ENCODE measurements at regions not wholly inside any gene's neighbourhood (a gene's known extent, or its start where the extent isn't known, plus 50 kb on each side); places are given as distances from the start of the nearest gene placed in this dataset.
A peak's percentile ranks its signal among the peaks of the same experiment; 100 is the strongest.
"Not testable (repeated sequence)": the region's sequence is repeated elsewhere in the genome, so short reads cannot be mapped to it uniquely, and the experiment has no call there.

DNA sequence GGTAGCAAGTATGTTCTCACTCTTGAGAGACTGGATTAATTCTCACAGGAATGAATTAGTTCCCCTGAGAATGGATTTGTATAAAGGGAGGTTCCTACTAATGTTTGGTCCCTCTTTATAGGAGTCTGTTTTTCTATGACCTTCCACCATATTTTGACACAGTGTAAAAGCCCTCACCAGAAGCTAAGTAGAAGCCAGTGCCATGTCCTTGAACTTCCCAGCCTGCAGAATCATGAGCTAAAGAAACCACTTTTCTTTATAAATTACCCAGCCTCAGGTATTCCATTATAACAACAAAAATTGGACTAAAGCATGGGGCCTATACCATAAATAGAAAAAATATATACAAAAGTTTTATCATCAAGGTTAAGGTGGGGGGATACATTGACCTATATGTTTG, 227.9 kb upstream of the DTNA start:
- no peak for DNase-seq

DNA sequence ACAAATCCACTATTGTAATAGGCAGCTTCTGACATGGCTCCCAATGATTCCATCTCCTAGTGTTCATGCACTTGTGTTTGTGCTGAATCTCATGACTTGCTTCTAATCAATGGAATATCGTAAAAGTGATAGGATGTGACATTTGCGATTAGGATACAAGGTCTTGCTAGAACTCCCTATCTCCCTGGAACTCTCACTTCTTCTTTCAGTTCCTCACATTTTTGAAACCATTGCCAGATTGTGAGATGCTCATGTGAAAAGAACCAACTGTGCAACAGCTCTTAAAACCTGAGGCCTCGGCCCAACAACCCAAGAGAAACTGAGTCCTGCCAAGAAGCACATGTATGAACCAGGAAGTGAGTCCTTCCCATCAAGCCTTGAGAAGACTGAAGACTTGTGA, 226.9 kb upstream of the DTNA start:
- DNase-seq = no peak

DNA sequence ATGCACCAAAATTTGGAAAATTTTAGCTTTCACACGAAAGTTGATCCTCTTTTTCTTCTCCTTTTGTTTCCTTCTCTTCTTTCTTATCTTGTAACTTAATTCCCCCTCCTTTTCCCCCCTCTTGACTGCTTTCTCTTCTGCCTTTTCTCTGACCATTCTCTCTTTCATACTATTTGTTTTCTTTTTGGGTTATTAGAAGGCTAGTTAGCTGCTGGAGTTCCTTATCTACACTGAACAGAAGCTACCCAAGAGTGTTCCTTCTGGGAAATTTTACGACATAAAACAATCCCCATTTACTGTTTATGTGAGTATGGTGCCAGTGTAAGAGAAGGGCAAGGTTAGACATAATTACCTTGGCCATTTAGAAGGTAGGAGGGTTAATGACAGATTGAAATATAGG, 218.4 kb upstream of the DTNA start:
- no peak for DNase-seq

DNA sequence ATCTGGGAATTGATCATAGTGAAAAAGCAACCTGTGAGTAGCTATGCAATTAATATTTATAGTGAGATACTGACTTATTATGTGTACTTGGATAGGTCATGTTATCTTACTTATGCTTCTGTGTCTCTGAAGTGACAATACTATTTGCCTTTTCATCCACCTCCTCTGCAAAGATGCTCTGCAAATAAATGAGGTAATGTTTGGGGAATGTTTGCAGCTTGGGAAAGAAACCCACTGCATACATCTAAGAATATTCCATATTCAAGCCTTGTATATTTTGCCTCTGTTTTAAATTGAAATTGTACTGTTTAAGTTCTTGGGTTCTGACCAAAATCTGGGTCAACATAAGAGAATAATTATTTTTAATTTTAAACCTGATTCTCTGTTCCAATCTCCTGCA, 217.4 kb upstream of the DTNA start:
- DNase-seq = no peak

DNA sequence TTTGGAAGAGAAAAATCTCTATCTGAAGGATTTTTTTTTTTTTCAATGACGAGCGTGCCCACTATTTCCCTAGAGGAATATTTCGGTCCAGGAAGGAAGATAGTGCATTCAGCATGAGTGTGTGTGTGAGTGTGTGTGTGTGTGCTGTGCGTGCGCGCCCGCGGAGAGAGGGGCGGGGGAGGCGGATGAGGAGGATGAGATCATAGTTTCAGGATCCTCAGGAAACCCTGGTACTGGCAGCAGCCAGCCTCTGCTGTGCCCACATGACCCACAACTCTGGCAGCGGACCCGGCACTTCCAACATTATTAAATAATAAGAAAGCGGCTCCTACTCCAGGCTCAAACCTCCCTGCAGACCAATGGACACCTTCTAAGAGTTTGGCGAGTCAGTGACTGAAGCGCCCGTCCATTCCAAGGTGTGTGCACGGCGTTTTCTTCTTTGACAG, 217.0 kb upstream of the DTNA start:
- DNase-seq = peak in 1 of 2 donors; percentile 10

DNA sequence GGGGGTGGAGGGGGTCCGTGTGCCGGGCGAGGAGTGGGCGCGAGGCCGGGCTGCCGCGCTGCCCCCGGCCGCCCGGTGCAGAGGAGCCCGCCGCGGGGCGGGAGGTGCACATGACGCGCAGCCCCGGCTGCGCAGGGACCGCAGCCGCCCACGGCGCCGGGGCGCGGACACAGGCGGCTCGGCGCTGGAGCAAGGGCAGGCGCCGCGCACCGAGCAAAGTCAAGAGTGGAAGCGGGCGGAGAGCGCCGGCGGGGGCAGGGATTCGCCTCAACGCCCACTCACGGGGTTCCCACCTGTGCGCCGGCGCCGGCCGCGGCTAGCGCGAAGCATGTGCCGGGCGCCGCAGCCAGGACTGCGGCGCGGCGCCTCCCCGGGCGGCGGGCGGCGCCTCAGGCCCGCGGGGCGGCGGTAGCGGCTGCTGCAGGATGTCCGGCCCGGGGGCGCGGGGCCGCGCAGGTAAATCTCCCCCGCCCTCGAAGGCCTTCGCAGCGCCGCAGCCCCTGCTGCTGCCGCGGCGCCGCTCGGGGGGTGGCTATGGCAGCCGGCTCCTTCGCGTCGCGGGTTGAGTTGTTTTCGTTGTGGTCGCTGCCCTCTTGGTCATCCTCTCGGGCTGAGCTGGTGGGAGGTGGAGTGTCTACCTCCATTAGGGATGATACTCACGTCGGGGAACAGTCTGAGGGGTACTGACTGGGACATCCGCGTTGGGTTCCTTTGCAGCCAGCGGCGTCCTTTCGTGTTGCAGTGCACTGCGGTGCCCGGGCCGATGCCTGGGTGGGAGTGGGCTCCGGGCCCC, 216.3 kb upstream of the DTNA start:
- DNase-seq = no peak

DNA sequence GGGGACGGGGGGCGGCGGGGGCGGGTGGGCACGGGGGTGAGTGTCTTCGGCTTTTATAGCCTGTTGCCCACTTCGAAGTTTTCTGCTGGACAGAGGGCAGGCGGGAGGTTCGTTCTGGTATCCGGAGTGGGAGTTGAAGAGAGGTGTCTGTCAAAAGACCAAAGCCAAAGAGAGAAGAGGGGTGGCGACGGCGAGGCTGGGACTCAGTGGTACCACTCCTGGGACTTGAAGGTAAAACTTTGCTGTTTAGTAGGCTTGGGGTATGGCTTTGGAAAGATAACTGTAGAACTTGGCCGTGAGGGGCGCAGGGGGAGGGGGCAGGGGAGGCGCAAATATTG, 215.8 kb upstream of the DTNA start:
- DNase-seq = no peak

DNA sequence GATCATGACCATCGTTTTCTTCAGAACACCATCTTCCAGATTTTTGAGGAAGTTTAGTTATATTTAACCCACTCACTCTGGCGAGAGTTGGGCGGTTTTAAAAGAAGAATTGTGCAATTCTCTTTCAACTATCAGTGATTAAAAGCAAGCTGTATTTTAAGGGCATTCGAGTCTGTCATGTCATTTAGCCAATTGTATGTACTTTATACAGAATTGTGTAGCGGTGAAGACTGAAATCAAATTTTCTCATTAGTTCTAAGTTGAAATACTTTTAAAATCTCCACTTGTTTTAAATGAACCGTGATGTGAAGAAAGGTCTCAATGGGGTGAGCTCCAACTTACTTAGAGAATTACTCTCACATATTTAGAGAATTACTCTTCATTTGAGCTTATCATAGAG, 214.6 kb upstream of the DTNA start:
- DNase-seq = no peak

DNA sequence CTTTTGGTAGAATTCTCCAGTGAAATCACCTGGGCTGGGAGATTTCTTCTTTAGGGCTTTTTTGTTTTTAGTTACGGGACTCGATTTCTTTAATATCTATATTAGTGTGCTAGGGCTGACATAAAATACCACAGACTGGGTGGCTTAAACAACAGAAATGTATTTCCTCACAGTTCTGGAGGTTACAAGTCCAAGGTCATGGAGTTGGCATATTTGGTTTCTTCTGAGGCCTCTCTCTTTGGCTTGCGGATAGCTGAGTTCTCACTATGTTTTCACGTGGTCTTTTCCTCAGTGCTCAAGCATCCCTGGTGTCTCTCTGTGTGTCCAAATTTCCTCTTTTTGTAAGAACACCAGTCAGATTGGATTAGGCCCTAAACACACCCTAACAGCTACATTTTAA, 208.5 kb upstream of the DTNA start:
- DNase-seq = no peak

DNA sequence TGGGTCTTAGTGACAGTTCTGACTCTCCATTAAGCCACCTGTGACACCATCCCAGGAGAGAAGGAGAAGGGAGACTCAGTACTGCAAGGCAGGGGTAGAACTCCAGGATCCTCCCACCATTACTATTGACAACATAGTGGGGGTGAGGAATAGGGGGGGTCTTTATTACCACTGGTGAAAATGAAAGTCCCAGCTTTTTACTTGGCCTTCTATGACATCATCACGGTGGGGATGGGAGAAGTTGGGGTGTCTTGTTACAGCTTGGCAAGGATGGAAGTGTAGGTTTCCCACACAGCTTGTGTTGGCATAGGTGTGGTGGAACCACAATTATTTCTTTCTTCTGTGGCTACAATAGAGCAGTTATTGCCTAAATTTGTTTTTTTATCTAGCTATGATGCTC, 203.9 kb upstream of the DTNA start:
- no peak for DNase-seq

DNA sequence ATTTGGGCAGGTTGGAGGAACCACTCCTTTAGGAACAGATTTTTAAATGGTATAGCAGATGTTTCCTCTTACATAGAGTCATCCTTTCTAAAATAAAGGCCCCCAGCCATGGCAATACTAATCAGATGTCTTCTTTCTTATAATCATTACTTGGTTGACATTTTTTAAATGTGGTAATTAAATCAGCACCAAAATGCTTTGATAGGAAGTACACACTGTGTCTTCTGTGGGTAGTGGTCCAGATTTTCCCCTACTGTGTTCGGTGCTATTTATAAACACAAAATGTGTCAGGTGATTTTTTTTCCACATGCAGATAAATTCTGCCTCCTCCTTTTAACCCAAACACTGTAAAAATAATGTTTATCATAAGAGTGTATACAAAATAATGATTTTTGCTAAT, 200.9 kb upstream of the DTNA start:
- DNase-seq = no peak

DNA sequence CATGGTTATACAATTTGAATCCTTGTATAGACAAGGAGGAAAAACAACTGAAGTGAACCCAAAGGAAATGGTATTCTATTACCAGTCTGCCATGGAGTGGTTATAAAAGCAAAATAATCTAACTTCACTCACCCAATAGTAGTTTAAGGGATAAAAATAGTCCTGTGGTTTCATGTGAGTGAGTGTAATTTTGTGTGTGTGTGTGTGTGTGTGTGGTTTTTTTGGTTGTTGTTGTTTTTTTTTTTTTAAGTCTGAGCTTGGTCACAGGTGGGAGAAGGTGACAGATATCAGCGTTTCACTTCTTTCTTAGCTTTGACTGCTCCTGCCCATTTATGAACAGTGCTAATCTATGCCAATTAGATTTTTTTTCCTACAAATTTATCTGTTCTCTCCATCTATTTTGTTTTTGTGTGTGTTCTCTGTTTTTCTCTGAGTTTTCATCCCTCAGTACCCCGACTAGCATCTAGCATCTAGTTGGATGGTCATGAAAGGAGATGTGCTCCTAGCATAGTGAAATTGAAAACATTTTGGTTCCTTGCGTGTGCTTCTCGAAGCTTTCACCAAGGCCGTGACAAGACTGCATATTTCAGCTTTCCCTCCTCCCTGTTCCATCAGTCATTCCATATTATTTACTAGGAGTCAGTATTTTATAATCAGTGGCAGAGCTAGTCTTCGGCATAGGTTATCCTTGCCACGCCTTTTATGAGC, 200.1 kb upstream of the DTNA start:
- no peak for DNase-seq

DNA sequence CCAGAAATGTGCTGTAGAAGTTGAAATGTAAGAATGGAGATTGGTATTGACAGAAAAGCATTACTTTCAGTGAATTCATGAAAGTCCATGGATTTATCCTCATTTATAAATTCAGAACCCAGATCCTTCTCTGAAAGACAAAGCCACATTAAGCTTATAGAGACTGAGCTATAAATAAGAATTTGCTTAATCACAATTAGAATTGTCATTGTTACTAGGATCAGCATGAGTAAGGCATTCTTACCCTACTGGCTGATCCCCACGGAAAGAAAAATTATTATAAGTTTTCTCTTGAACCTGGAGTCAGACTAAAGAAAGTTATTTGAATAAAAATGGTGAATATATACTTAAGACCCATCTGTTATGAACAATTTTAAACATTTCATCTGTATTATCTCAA, 199.2 kb upstream of the DTNA start:
- no peak for DNase-seq

DNA sequence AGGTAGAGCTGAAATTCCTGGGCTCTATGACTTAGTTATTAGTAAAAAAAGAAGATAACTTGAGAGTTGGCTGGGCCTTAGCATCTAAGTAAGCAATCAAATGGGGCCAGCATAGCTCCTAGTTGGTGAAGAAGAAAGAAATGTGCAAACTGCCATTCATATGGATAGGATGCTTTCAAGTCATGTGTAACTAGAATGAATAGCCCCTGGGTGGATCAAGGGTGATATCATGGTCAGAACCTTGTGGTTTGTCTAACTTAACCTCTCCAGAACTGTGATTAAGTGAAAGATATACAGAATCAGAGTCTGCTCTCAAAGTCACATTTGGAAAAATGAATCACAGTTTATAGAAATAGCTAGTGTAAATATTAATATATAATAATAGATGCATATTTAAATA, 198.7 kb upstream of the DTNA start:
- DNase-seq = no peak

DNA sequence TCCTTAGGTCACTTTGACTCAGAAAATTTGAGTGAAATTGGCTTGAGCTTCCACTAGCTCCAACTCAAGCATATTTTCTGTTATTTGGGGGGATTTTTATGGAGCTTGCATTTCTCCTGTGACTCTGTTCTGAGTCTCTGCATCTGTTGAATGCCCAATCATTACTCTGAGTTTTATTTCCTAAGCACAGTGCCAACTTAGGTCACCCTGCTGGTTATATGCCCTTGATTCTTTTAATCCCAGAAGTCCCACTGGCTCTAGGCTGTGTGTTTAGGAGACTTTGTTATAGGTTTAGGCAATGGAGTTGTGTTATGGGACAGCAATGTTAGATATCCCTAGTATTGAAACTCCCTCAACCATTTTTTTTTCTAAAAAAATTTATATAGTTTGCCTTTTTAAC, 198.2 kb upstream of the DTNA start:
- DNase-seq = no peak

DNA sequence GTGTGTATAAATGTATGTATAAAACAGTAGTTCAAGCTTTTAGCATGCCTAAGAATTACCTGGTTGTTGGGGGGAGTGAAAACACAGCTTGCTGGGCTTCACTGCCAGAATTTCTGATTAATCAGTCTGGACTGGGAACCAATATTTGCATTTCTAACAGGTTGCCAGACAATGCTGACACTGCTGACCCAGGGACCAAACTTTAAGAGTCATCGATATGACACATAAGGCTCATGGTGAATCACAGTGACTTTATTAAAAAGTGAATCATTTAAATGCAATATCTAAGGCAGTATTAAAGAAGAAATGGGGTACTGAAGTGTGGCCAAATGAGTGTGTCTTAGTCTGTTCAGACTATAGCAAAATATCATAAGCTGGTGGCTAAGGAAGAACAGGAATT, 195.9 kb upstream of the DTNA start:
- DNase-seq = no peak

DNA sequence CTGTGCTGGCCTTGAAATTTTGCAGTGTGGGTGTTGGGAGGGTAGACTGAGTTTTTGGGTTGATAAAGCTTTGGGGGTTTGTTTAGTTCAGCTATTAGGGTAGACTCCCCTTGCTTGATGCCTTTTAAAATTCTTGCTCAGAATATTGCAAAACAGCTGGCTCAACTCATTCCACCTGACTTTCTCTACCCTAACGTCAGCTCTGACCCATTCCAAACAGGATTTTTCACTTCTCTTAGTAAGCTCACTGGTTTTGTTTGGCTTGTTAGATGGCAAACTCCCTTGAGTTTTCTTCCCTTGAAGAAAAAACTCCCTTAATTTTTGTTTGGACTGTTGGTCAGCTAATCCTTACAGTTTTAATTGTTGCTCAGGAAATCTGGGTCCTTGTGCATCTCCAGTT, 195.1 kb upstream of the DTNA start:
- DNase-seq = no peak

DNA sequence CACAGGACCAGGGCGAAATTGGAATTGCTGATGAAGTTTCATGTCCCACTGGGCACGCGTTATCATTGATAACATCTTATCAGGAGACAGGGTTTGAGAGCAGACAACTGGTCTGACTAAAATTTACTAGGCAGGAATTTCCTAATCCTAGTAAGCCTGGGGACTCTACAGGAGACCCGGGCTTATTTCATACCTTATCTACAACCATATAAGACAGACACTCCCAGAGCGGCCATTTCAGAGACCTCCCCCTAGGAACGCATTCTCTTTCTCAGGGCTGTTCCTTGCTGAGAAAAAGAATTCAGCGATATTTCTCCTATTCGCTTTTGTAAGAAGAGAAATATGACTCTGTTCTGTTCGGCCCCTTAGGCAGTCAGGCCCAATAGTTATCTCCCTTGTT, 193.7 kb upstream of the DTNA start:
- not testable (repeated sequence) for DNase-seq

DNA sequence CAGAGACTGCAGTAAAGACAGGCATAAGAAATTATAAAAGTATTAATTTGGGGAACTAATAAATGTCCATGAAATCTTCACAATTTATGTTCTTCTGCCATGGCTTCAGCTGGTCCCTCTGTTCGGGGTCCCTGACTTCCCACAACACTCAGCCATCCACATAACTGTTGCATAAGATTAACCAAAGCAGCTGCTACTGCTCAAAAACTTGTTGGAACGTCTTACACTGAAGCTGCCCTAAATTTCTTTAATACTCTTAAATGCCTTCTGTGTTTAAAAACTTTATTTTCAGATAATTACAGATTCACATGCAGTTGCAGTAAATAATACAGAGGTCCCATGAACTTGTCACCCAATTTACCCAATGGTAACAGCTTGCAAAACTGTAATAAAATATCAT, 193.1 kb upstream of the DTNA start:
- DNase-seq = not testable (repeated sequence)

DNA sequence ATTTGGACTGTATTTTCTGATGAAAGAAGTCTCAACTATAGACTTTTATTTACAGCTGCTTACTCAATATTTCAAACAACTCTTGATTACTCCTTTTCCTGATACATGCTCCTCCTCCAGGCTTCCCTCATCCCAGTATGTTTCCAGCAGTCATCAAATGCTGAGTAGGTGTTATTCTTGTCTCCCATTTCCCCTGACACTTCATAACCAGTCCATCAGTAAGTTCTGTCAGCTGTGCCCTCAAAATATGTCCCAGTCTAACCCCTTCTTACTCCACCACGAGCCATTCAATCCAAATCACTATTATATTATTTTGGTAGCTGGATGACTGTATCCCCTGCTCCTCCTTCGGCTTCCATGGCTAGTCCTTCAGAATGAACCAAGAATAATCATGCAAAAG, 189.1 kb upstream of the DTNA start:
- DNase-seq = no peak

DNA sequence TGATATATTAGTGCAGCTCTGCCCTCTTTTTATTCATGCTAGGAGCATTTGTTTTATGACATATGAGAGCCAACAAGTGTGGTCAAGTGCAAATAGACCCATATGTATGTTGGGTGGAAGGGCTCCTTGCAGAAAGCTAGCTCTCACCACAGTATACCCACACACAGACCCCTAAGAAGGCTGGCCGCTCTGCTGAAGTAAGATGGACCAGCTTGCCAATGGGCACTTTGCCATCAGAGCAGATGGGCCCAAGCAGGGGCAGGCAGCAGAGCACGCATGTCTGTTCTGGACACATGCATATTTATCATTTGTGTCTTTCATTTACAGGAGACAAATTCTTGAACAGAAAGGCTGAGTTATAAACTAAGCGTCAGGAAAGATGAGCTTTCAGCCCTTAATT, 187.5 kb upstream of the DTNA start:
- DNase-seq = no peak

DNA sequence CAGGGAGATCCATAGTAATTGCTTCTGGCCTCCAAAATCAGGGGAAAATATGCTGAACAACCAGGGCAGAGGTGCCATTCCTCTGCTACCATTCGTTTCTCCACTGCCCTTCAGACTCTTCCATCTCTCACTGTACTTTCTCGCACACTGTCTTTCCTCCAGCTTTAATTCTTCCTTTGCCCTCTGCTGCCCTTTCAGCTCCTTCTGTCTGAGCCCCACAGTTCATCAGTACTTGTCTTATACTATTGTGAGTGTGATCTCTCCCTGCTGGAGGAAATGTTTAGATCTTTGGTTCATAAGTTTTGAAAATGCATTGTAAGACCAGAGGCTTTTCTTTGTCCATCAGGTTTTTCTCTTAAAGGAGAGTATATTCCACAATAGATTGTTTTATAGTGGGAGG, 184.9 kb upstream of the DTNA start:
- no peak for DNase-seq

DNA sequence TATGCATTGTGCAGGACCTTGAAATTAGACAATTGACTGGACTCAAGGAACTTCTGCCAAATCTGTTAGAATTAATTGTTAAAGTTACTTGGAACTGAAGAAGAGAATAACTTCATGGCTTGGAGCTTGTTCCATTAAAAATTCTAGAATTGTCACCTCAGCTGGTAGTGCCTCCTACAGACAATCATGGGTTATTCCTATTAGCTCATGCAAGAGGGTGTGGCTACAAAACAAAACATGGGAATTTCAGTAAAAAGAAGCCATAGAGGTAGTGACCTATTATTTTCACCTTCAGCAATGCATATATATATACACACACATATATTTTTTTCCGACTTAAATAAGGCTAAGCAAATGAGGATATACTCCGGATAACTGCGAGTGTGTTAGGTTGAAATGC, 181.9 kb upstream of the DTNA start:
- no peak for DNase-seq

DNA sequence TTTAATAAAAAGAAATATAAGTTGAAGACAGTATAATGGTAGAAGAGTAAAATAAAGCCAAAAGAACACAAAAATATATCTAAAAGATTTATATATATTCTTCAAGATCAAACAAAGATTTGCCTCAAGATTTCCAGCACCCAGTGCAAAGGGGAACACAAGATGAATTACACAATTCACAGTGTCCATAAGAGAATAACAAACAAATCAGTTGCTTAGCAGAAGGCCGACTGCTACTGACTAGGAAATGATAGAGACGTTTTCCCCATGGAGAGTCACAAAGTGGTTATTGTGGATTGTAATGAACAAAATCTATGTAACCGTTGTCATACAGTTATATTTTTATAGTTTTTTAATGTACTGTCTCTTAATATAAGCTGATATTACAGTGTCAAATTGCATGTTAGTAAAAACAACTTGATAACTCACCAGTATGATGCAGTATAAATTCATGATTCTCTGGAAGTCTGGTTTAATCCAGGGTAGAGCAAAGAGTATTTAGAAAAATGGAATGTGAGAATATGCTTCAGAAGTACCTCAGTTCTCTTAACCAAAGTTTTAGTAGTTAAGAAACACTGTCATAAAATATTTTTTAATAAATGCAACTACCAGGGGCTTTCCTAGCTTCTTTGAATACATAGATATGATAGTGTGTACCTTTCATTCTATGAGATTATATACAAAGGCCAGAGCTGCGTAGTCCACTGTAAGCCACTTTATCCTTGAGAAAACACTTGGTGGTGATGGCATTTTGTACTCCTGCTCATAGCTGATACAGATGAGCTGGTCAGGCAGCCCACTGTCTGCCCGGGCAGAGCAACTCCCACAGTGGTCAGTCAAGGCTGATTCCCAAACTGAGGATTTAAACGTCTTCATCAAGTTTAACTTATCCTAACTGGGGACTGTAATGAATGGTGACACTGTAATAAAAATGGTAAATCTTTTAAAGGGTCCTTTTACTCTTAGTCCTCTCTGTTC, 180.5 kb upstream of the DTNA start:
- no peak for DNase-seq

Measured in CD4-positive, alpha-beta T cell treated with Interleukin-1 beta for 1 hour (primary cell).